Stomach (tissue), 8 donors: ENCODE measurements at regions not wholly inside any gene's neighbourhood (a gene's known extent, or its start where the extent isn't known, plus 50 kb on each side); places are given as distances from the start of the nearest gene placed in this dataset.

Source experiments
- DNase-seq, 2 donors: peaks; one replicate each; pipeline versions ENCODE4 v3.0.0 to v3.0.0-alpha.2; 2013 to 2019
- H3K27ac ChIP-seq, 5 donors: fragments of 200-600 bp in 4 of 5; sonication (generic) in 4 of 5; one replicate each; pipeline ENCODE4 v1.5.1; 2013 to 2019; ENCODE audit warnings: mild to moderate bottlenecking in 1 of 5, moderate library complexity in 1 of 5
- H3K27me3 ChIP-seq, 3 donors: fragments of 200-600 bp; sonication (generic); one replicate each; pipeline ENCODE4 v1.5.1; 2017 to 2019; ENCODE audit warnings: mixed run types in 1 of 3
- H3K36me3 ChIP-seq, 4 donors: fragments of 200-600 bp; sonication (generic); 1 replicate in 3 of 4; 2 replicates in 1 of 4; pipeline ENCODE4 v1.5.1; 2016 to 2019
- H3K4me1 ChIP-seq, 4 donors: fragments of 200-600 bp; sonication (generic); one replicate each; pipeline ENCODE4 v1.5.1; 2016 to 2019
- H3K4me3 ChIP-seq, 4 donors: fragments of 200-600 bp; sonication (generic) in 3 of 4; one replicate each; pipeline ENCODE4 v1.5.1; 2016 to 2019; ENCODE audit warnings: mild to moderate bottlenecking in 1 of 4
- H3K9me3 ChIP-seq, 4 donors: fragments of 200-600 bp; sonication (generic); one replicate each; pipeline ENCODE4 v1.5.1; 2016 to 2019
- CTCF ChIP-seq, 7 experiments: fragments of 450-650 bp in 4 of 7; fragments of 200-600 bp in 3 of 7; sonication (generic) in 3 of 7; IDR thresholded peaks; one replicate each; pipeline ENCODE4 v1.5.1; 2016 to 2019; ENCODE audit warnings: antibody characterized with exemption in 7 of 7, control low read depth in 2 of 7, mild to moderate bottlenecking in 1 of 7
- EP300 ChIP-seq: sonication (generic); formaldehyde crosslinking; IDR thresholded peaks from one replicate; pipeline ENCODE4 v1.6.1; 2017; ENCODE audit warnings: antibody characterized with exemption
- POLR2A ChIP-seq, 4 donors: fragments of 450-650 bp; IDR thresholded peaks; one replicate each; pipeline ENCODE4 v1.6.1; 2016; ENCODE audit warnings: antibody characterized with exemption in 4 of 4, control low read depth in 2 of 4, mild to moderate bottlenecking in 1 of 4, moderate library complexity in 1 of 4
- POLR2AphosphoS5 ChIP-seq, 3 donors: sonication (generic); formaldehyde crosslinking; IDR thresholded peaks; one replicate each; pipeline ENCODE4 v1.6.1; 2016; ENCODE audit warnings: antibody characterized with exemption in 3 of 3
- WGBS, 5 donors: extraction: QIAGEN DNeasy Blood & Tissue Kit in 3 of 5; methylation state at CpG; one replicate each; pipeline versions ENCODE4 v1.1.5 to v1.1.7; 2013 to 2018; 5-methylcytosine and 5-hydroxymethylcytosine counted together
- intact Hi-C: fragments of 100-400 bp; cut with DNase I; formaldehyde crosslinking; loops from one replicate; pipeline ENCODE4 v1.15.1; 2023; ENCODE audit warnings: low total_unique reads
- donor health status: healthy with polysubstance abuse.
- donor health status: Bipolar disorder and iron deficiency.
- donor health status: healthy.

- Histone ChIP-seq H3K4me3 (no peak overlapping the region), H3K4me1 (no peaks in the 10 kb centered on the region), H3K9me3 (no peaks in the 10 kb centered on the region), H3K27ac (no peak overlapping the region), H3K27me3 (no peaks in the 10 kb centered on the region), H3K36me3 (no peaks in the 10 kb centered on the region)
- WGBS, 5 donors, result 79 to 93% (median 91%) methylated on average over 1 of the region's 1 CpG
- DNase-seq, result no peak
- TF ChIP-seq CTCF (IDR thresholded peaks at IDR 0.05) (no peak), POLR2A (IDR thresholded peaks at IDR 0.05) (no peak), POLR2AphosphoS5 (IDR thresholded peaks at IDR 0.05) (no peak), EP300 (no peak)
- intact Hi-C loops, result no loop called here
Measured at GRCh38 chr3:168396861-168397260, 301.1 kb upstream of the GOLIM4 start.

- intact Hi-C loops, result no loop called here
- no peaks in the 10 kb centered on the region for H3K4me1 ChIP-seq
- no peaks in the 10 kb centered on the region for H3K27me3 ChIP-seq
- 86 to 94% (median 90%) methylated on average over 2 of the region's 2 CpGs for WGBS, 5 donors
- no peak overlapping the region for H3K27ac ChIP-seq
- no peak for DNase-seq
- no peak overlapping the region for H3K4me3 ChIP-seq
- TF ChIP-seq CTCF (IDR thresholded peaks at IDR 0.05) (no peak), EP300 (no peak), POLR2A (IDR thresholded peaks at IDR 0.05) (no peak), POLR2AphosphoS5 (IDR thresholded peaks at IDR 0.05) (no peak)
- no peaks in the 10 kb centered on the region for H3K9me3 ChIP-seq
- H3K36me3 ChIP-seq, result no peaks in the 10 kb centered on the region
Measured at GRCh38 chr3:168395551-168395950, 299.8 kb upstream of the GOLIM4 start.

- DNase-seq, result no peak
- TF ChIP-seq CTCF (IDR thresholded peaks at IDR 0.05) (no peak), POLR2A (IDR thresholded peaks at IDR 0.05) (no peak), POLR2AphosphoS5 (IDR thresholded peaks at IDR 0.05) (no peak), EP300 (no peak)
- Histone ChIP-seq H3K27me3 (no peaks in the 10 kb centered on the region), H3K4me3 (no peak overlapping the region), H3K36me3 (no peaks in the 10 kb centered on the region), H3K9me3 (no peaks in the 10 kb centered on the region), H3K4me1 (no peaks in the 10 kb centered on the region), H3K27ac (no peak overlapping the region)
- intact Hi-C loops, result no loop called here
- WGBS, 5 donors, result 25 to 62% (median 54%) methylated on average over 2 of the region's 2 CpGs
Measured at GRCh38 chr3:168394439-168394838, 298.7 kb upstream of the GOLIM4 start.

- H3K9me3 ChIP-seq, result peaks cover 0 to 13% (median 5%) of the 10 kb centered on the region in 4 donors
- intact Hi-C loops, result no loop called here
- H3K36me3 ChIP-seq, result no peaks in the 10 kb centered on the region
- H3K27ac ChIP-seq, result no peak overlapping the region
- TF ChIP-seq EP300 (no peak), POLR2AphosphoS5 (IDR thresholded peaks at IDR 0.05) (no peak), POLR2A (IDR thresholded peaks at IDR 0.05) (no peak), CTCF (IDR thresholded peaks at IDR 0.05) (no peak)
- no peak overlapping the region for H3K4me3 ChIP-seq
- H3K27me3 ChIP-seq, result no peaks in the 10 kb centered on the region
- no peak for DNase-seq
- H3K4me1 ChIP-seq, result no peaks in the 10 kb centered on the region
Measured at GRCh38 chr3:168386301-168386700, 290.6 kb upstream of the GOLIM4 start.
